Keratinocyte (primary cell): ENCODE measurements at regions not wholly inside any gene's neighbourhood (a gene's known extent, or its start where the extent isn't known, plus 50 kb on each side); places are given as distances from the start of the nearest gene placed in this dataset.

Source experiments
- EZH2 ChIP-seq: IDR thresholded peaks from one replicate; pipeline ENCODE4 v1.6.1; 2012; ENCODE audit warnings: inconsistent platforms, mild to moderate bottlenecking, low read length, moderate library complexity
- TF ChIP-seq, protein P1 (sequence below), 3 experiments: IDR thresholded peaks in 1 of 3; conservative IDR thresholded peaks in 1 of 3; optimal IDR thresholded peaks in 1 of 3; 2 replicates in 2 of 3; 3 replicates in 1 of 3; pipeline versions ENCODE3 to v1.5.1; 2011; ENCODE audit warnings: low read length in 3 of 3, mild to moderate bottlenecking in 3 of 3, moderate library complexity in 2 of 3, control low read depth in 1 of 3, inconsistent platforms in 1 of 3; ENCODE audit not compliant: insufficient read depth in 2 of 3; ENCODE audit errors: extremely low read depth in 1 of 3

DNA sequence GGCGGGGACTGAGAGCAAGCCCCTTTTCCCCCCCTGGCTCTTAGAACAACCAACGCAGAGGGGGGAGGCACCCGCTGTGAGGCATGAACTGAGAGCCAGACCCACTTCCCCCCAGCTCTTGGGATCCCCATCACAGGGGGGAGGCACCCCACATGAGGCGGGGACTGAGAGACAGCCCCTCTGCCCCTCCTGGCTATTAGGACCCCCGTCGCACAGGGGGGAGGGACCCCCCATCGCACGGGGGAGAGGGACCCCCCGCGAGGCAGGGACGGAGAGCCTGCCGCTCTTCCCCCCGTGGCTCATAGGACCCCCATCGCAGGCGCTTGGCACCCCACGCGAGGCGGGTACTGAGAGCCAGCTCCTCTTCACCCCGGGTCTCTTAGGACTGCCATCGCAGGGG lies 195.8 kb upstream of the PZP start:
- TF ChIP-seq, protein P1, sequence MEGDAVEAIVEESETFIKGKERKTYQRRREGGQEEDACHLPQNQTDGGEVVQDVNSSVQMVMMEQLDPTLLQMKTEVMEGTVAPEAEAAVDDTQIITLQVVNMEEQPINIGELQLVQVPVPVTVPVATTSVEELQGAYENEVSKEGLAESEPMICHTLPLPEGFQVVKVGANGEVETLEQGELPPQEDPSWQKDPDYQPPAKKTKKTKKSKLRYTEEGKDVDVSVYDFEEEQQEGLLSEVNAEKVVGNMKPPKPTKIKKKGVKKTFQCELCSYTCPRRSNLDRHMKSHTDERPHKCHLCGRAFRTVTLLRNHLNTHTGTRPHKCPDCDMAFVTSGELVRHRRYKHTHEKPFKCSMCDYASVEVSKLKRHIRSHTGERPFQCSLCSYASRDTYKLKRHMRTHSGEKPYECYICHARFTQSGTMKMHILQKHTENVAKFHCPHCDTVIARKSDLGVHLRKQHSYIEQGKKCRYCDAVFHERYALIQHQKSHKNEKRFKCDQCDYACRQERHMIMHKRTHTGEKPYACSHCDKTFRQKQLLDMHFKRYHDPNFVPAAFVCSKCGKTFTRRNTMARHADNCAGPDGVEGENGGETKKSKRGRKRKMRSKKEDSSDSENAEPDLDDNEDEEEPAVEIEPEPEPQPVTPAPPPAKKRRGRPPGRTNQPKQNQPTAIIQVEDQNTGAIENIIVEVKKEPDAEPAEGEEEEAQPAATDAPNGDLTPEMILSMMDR (optimal IDR thresholded peaks at IDR 0.05 in 1 of 3, IDR thresholded peaks at IDR 0.05 in 1 of 3, conservative IDR thresholded peaks at IDR 0.05 in 1 of 3; ENCODE audit: extremely low read depth in 1 of 3, insufficient read depth in 2 of 3, low read length in 3 of 3), result no peak
- no peak for TF ChIP-seq EZH2
